HG03469 (cell line): ENCODE measurements at regions not wholly inside any gene's neighbourhood (a gene's known extent, or its start where the extent isn't known, plus 50 kb on each side); places are given as distances from the start of the nearest gene placed in this dataset.
A peak's percentile ranks its signal among the peaks of the same experiment; 100 is the strongest.

ENCODE experiments used
- ATAC-seq: cut with Tn5 transposase; IDR thresholded peaks from one replicate; pipeline ENCODE4 v1.9.1; 2021; ENCODE audit warnings: mild to moderate bottlenecking, moderate library complexity, moderate number of reproducible peaks; ENCODE audit not compliant: unreplicated experiment

DNA sequence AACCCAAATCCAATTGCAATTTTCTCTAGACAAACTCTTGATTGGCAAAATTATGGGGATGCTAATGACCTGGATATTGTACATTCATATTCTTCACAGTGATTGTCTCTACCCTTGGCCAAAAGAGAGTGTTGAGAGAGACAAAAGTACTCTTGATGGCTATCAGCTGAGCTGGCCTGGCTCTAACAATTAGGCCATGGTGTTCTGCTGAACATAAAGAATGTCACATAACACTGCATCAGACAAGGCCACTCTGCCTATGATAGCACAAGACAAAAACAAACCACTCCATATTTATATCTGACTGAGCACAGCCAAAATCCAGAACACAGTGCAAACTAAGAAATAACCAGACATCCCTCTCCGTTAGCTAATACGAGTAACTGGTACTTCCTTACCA is 101.7 kb downstream of the ADAMTS1 start:
- ATAC-seq: no peak

DNA sequence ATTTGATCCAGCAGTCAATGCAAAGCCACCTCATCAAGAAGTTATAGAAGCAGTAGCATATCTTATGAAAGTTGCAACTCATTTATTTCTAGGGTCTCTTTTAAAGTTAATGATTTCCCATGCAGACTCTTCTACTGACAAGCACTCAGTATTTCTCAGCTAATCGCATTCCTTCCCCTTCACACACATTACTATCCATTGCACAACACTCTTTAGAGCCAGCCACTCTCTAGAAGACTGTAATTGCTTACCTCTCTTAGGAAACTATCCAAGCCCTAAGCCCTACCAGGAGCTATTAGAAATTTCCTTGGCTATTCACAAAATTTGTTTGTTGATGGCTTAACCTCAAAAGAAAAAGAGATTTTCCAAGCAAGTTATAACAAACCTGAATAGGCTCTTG is 106.0 kb downstream of the ADAMTS1 start:
- no peak for ATAC-seq

DNA sequence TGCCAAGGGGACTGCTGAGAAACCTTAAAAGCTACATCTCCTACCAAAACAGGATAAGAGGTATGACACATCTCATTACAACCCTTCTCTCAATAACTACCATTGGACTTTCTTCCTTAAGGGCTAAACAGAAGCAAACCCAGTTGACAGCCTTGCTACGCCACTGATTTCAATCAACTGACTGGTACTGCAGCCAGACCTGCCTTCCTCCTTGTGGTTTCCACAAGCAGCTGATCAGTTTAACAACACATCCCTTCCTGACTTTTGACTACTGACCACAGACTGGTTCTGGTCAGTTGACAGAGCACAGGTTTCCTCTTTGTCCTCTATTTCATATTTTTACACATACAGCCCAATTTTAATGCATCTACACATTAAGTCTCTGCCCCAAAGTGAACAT is 108.8 kb downstream of the ADAMTS1 start:
- ATAC-seq: no peak

DNA sequence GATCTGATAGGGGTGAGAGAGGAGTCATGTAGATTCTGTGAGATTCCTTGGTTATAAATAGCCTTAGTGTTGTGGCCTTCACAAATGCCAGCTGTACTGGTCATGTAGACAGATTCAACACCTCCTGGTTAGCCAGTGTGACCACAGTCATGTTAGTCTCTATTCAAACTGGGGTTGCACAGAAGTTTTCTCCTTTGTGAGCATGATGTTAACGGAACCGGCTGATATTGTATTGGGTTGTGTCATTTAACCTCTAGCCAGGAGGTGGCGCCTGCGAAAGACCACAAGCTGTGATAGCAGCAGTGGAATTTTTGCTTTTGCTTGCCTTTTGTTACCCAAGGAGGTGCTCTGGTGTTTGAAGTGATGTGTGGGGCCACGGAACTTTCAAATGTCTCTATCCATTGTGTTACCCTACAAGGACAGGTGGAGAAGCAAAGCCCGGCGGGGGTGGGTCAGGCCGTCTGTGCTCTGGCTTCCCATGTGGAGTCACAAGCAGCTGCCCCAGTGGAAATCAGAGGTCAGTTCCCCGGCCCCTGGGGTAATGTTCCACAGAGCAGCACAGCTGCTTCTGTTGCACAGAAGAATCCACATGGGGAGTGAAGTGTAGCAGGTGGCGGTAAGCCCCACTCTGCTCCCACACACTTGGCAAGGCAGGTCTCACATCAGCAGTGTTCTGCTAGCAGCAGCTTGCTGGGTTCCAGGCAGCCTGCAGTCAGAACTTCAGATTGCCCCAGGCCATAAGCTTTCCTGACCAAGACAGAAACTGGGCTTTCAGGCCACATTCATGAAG is 112.6 kb downstream of the ADAMTS1 start:
- ATAC-seq: peak; percentile 50

DNA sequence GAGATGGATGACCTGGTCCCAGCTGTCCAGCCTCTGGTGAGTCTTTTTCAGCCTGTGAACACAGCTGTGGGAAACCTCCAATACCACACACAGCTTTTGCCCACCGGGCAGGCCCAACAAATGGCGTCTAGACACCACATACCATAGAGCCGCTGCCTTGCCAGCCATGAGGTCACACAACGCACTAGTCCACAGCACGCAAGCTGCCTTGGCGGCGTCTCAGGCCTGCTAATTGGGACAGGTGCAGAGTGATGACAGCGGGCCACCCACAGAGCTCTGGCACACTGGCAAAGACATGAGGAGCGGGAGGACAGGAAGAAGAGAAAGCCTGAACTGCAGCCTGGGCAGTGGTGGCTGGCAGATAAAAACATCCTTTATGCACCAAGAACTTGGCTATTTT is 125.5 kb downstream of the ADAMTS1 start:
- no peak for ATAC-seq

DNA sequence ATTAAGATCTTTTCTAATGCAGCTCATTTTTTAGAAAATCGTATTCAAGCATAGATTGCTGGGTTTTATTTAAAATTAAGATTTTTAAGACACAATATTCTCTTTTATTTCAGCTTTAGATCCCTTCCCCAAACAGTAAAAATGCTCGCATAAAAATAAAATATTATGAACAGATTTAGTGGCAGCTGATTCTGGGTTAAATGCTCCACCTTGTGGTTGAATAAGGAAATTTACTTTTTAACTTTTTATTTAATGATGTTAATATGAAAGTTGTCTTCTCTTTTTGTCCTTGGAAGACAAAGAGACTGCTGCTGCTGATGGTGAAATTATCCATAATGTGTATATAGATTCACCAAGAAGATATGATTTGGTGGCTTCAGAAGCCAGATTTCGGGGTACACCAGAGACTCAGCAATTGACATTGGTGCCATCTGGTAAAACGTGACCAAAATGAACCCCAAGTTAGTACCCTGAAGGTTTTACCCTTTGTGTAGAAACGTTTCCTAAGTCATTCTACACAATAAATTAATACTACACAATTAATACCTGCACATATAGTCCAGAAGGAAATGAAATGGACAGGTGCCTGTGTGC is 128.0 kb downstream of the ADAMTS1 start:
- no peak for ATAC-seq

DNA sequence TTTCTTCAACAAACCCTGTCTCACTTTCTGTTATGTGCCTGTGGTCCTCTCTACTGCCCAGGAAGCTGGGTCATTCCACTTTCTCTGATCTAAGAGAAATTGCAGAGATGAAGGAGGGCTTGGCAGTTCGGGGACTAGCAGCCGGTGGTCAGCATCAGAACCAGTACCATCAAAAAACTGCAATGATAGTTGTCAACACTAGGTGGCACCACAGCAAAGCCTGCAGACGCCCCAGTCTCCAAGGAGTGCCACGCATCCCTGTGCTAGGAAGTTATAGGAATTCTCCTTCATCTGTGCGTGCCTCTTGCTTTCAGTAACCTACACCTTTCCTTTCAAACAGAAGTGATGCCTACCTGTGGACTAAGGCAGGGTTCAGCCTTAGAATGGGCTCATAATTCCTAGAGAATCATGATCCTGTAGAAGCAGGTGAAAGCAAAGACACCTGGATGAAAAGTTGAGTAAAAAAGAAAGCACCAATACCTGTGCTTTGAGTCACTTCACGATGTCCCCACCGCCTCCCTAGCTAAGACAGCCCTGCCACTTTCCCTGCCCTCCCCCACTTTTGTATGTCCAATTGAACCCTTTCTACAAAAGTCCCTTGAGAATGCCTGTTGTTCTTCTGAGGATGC is 129.2 kb downstream of the ADAMTS1 start:
- ATAC-seq: no peak

DNA sequence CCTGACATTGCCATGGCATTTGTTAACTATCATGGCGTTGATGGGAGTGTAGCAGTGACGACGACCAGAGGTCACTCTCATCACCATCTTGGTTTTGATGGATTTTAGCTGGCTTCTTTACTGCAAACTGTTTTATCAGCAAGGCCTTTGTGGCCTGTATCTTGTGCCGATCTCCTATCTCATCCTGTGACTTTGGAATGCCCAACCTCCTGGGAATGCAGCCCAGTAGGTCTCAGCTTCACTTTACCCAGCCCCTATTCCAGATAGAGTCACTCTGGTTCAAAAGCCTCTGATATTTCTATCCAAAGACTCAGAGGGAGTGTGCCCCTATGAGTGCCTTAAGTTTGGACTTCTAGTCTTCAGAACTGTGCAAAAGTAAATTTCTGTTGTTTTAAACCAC is 130.1 kb downstream of the ADAMTS1 start:
- no peak for ATAC-seq

DNA sequence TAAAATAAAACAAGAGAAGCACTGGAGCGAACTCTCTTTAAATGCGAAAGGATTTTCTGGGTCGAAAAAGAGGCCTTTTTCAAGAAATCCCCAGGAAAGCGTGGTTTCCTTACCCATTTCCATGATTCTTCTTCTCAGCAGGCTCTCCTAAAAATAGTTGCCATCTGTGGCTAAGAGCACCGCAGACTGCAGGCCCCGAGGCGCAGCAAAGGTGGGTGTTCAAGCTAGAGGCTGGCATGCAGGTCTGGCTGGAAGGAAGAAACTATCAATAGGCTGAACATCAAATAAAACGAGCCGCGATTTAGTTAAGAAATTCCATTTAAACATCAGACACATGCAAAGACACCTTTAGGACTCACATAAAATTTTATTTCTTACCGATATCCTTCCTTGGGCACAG is 135.1 kb downstream of the ADAMTS1 start:
- ATAC-seq: no peak

DNA sequence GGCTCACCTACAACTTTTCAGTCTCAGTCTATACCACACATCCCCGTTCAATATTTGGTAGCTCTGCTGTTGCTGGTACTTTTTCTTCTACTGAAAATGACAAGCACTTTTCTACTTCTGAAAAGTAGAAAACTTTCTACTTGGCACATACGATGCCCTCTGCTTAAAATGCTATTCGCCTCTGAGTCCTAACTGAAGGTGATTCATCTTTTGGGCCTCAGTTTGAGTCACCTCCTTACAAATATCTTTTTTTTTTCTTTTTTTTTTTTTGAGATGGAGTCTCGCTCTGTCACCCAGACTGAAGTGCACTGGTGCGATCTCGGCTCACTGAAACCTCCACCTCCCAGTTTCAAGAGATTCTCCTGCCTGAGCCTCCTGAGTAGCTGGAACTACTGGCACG is 136.0 kb upstream of the CYYR1 start:
- ATAC-seq: no peak

DNA sequence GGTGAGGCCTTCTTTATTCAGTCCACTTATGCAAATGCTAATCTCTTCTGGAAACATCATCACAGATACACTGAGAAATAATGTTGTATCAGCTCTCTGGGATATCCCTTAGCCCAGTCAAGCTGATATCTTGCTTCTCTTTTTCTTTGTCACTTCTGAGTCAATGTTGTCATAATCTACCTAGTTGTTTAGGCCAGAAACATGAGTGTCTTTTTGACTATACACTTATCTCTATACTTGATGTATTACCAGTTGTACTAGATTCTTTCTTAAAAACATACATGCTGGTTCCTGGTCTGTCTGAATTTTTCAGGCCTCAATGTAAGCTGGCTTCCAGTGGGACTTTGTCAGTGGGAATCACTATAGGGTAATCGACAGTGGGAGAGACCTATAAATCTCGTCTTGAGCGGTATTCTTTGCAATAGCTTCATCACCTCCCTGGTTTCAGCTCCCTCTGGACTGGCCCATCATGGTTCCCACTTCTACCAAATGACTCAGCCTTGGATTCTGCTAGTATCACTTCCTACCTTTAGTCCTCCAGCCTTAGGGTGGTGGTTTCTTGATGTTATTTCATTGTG is 135.2 kb upstream of the CYYR1 start:
- no peak for ATAC-seq

DNA sequence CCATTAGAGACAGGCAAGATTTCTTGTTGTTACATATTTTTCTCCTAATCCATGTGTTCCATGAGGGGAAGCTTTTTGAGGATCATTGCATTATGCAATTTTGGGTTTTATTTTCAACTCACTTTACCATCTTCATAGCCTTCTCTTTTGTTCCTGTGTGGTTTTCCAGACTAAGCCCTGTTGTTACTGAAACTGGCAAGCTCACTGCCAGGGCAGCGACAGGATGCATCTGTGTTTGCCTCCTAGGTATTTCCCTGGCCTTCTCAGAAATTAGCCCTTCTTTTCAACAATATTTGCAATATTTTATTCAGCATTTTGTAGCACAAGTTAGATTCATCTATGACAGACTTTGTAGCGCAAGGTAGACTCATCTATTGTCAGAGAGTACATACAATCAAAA is 134.2 kb upstream of the CYYR1 start:
- no peak for ATAC-seq

DNA sequence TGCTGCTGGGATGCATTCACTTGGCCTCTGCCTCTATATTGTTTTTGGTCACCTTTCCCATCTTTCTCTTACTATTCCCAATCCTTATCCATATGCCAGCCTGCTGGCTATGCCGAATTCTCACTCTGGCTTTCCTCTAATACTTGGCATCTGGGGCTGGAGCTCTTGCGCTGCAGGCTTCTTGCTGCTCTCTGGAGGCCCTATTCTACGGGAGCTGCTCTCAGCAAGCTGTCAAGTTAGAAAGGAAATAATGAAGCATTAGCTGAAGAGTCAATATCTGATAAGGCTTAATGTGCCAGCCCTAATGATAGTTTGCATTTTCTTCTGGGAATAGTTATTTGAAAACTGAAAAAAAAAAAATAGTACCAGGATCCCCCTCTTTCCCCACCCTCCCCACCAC is 125.3 kb upstream of the CYYR1 start:
- ATAC-seq: no peak

DNA sequence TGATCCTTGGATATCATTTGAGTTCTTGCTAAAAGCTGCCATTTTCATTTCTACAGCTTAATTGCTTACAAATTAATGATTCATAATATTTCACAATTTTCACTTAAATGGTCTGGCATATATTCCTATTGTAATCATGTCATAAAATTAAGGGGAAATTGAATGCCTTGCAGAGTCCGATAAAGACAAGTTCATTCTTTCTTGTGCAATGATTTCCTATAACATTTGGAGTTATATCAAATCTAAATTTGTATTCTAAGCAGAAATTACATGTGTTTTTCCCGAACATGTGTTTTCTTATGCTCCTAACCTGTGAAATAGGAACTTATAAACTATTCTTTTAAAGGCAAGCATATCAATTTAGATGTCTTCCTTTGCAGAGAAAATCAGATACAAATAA is 118.3 kb upstream of the CYYR1 start:
- no peak for ATAC-seq

DNA sequence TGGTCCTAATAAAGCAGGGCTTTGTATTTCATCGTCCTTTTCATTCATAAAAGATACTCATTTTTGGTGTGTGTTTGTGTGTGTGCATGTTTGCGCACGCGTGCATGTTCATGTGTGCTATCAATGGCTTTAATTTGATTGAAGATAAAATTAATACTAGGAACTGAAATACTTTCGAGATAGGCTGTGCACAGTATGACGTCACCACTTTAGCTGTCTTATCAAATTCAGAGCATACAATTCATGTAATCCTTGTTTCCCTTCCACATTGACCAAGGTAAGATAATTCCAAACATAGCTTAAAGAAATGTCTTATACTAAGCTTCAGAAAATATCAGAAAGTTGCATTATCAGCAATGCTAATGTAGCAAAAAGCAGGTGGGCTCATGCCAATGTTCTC is 113.6 kb upstream of the CYYR1 start:
- ATAC-seq: peak; percentile 14

DNA sequence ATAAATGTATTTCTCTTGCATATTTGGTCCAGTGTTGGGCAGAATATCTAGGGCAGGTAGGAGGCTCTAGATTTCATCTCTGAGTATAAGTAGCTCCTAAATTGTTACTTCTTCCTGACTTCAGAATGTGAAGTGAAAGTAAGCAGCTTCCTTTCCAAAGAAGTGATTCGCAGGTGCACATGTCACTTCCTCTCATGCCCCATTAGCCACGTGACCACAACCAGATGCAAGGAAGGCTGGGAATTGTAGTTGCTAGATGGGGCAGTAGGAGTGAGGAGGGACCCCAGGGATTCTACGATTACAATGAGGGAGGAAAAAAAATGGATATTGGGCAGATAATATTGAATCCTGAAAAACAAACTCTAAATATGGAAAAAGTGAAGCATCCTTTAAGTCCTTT is 113.2 kb upstream of the CYYR1 start:
- ATAC-seq: peak; percentile 84

DNA sequence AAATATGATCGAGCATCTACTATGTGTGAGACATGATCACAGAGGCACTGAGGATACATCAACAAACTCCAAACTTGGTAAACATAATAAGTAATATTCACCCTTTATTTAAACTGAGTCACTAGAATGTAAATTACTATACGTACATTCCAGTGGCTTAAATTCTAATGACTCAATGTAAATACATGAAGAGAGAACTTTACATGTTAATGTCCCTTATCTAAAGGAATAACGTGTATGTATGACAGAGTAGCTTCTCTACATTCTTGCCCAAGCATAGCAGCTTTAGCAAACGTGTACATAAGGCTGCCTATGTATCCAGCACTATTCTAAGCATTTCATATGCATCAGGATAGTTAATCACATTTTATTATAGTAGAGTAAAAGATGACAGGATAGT is 111.8 kb upstream of the CYYR1 start:
- no peak for ATAC-seq

DNA sequence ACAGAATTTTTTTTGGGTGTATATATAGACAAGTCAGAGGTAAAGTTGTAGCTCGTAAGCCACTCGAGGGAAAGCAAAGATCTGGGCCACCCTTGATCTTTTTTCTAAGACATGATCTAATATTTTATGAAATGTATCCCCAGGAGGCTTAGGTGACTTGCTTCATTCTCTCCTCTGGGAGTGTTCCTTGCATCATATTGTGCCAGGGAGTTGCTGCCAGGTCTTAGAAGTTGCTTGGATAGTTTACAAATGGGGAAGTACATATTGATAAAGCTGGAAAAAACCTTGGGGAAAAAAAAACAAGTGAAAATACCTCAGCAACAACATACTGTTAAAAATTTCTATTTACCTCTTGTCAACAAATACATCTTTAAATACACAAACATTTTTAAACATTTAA is 110.9 kb upstream of the CYYR1 start:
- ATAC-seq: no peak

DNA sequence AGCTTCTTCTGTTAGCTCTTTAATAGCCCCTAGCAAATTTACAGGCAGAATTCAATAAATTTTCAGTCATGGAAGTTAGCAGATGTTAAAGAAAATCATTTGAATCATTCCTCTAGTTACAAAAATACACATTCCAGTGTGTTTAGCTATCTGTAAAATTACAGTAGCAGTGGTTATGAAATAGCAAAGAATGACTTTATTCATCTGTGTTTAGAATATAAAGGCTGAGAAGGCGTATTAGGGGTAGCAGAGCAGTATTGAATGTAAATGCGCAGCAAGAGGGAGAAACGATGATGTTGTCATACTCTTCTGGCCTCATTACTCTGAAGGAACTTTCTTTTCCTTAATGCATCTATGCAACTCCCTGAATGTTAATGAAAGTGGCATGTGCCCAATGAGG is 106.2 kb upstream of the CYYR1 start:
- no peak for ATAC-seq

DNA sequence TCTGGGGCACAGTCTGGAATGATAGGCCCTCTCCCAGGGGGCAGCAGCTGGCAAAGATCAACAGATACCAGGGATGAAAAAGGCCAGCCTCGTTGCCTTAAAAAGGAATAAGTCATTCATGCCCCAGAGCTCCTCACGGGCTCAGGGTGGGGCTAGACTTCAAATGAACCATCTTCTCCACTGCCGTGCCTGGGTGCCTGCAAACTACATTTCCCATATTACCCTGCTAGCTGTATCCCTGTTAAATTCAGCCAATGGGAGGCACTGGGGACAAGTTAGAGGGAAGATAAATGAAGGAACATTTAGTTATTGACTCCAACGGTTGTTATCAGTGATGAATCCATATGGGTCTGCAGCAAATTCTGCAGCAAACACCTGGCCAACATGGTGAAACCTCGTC is 101.2 kb upstream of the CYYR1 start:
- no peak for ATAC-seq

DNA sequence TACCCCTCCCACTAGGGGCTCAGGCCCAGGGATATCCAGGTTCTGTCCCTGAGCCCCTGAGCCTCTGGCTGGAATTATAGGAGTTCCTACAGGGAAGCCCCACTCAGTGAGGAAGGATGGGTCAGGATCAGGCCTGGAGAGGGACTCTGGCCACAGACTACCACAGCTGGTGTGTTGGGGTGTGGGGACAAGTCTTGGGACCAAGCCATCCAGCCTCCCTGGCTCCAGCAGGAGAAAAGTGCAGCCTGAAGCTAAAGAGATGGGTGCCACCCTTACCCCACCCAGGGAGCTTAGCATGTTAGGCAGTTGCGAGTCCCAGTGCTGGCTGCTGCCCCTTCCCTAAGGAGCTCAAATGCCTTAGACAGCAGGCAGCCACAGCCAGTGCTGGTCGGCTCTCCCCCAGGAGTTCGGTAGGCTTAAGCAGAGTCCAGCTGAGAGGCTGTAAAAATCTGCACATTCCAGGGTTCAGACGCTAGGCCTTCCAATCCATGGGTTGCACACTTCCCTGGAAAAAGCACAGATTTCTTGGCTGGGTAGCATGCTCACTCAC is 96.2 kb upstream of the CYYR1 start:
- ATAC-seq: no peak

DNA sequence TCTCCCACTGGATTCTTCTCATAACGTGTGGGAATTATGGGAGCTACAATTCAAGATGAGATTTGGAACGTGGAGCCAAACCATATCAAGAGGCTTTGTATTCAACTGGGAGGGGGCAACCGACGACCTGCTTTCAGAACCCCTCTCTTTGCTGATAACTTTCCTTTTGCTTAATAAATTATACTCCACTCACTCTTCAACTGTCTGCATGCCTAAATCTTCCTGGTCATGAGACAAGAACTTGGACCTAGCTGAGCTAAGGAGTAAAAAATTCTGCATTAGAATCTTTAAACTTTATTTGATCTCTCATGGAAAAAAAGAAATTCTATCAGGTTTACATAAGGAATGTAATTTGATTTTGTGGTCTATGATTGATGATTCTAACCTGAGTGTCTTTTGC is 86.7 kb upstream of the CYYR1 start:
- ATAC-seq: no peak
